ENCODE measurements at regions not wholly inside any gene's neighbourhood (a gene's known extent, or its start where the extent isn't known, plus 50 kb on each side); places are given as distances from the start of the nearest gene placed in this dataset.
A peak's percentile ranks its signal among the peaks of the same experiment; 100 is the strongest.

GRCh38 chr7:42476255-42476654 is 239.2 kb upstream of the GLI3 start:
- H3K36me3 ChIP-seq (ENCODE audit: control insufficient read depth in 5 of 5, insufficient read depth in 5 of 5, low read length in 5 of 5) = no peaks in the 10 kb centered on the region
- no peak overlapping the region for H3K27ac ChIP-seq (ENCODE audit: low read depth, low read length)
- H3K9me3 ChIP-seq (ENCODE audit: control insufficient read depth in 5 of 5, low read length in 5 of 5) = no peaks in the 10 kb centered on the region
- H3K9ac ChIP-seq (ENCODE audit: low read length in 5 of 5) = no peak overlapping the region
- no peak overlapping the region for H3K4me3 ChIP-seq (ENCODE audit: low read depth in 1 of 5, low read length in 5 of 5)
- H3K4me1 ChIP-seq (ENCODE audit: control insufficient read depth in 5 of 5, insufficient read depth in 5 of 5, low read length in 5 of 5) = no peaks in the 10 kb centered on the region
- H3K27me3 ChIP-seq (ENCODE audit: control insufficient read depth in 5 of 5, insufficient read depth in 4 of 5, low read length in 5 of 5) = no peaks in the 10 kb centered on the region

- Histone ChIP-seq H3K9ac (ENCODE audit: low read length in 5 of 5) (no peak overlapping the region), H3K36me3 (ENCODE audit: control insufficient read depth in 5 of 5, insufficient read depth in 5 of 5, low read length in 5 of 5) (no peaks in the 10 kb centered on the region), H3K9me3 (ENCODE audit: control insufficient read depth in 5 of 5, low read length in 5 of 5) (no peaks in the 10 kb centered on the region), H3K4me1 (ENCODE audit: control insufficient read depth in 5 of 5, insufficient read depth in 5 of 5, low read length in 5 of 5) (no peaks in the 10 kb centered on the region), H3K27me3 (ENCODE audit: control insufficient read depth in 5 of 5, insufficient read depth in 4 of 5, low read length in 5 of 5) (no peaks in the 10 kb centered on the region), H3K4me3 (ENCODE audit: low read depth in 1 of 5, low read length in 5 of 5) (no peak overlapping the region), H3K27ac (ENCODE audit: low read depth, low read length) (no peak overlapping the region)
Measured at GRCh38 chr7:42475082-42475481, 238.1 kb upstream of the GLI3 start.

GRCh38 chr7:42473099-42473498 is 236.1 kb upstream of the GLI3 start:
- Histone ChIP-seq H3K27ac (ENCODE audit: low read depth, low read length) (no peak overlapping the region), H3K4me1 (ENCODE audit: control insufficient read depth in 5 of 5, insufficient read depth in 5 of 5, low read length in 5 of 5) (no peaks in the 10 kb centered on the region), H3K9ac (ENCODE audit: low read length in 5 of 5) (no peak overlapping the region), H3K9me3 (ENCODE audit: control insufficient read depth in 5 of 5, low read length in 5 of 5) (no peaks in the 10 kb centered on the region), H3K4me3 (ENCODE audit: low read depth in 1 of 5, low read length in 5 of 5) (no peak overlapping the region), H3K27me3 (ENCODE audit: control insufficient read depth in 5 of 5, insufficient read depth in 4 of 5, low read length in 5 of 5) (peaks cover 0 to 2% (median 0%) of the 10 kb centered on the region in 5 donors), H3K36me3 (ENCODE audit: control insufficient read depth in 5 of 5, insufficient read depth in 5 of 5, low read length in 5 of 5) (no peaks in the 10 kb centered on the region)

- H3K36me3 ChIP-seq (ENCODE audit: control insufficient read depth in 5 of 5, insufficient read depth in 5 of 5, low read length in 5 of 5) = no peaks in the 10 kb centered on the region
- H3K9ac ChIP-seq (ENCODE audit: low read length in 5 of 5) = no peak overlapping the region
- H3K4me3 ChIP-seq (ENCODE audit: low read depth in 1 of 5, low read length in 5 of 5) = no peak overlapping the region
- no peaks in the 10 kb centered on the region for H3K9me3 ChIP-seq (ENCODE audit: control insufficient read depth in 5 of 5, low read length in 5 of 5)
- peaks cover 0 to 2% (median 0%) of the 10 kb centered on the region in 5 donors for H3K27me3 ChIP-seq (ENCODE audit: control insufficient read depth in 5 of 5, insufficient read depth in 4 of 5, low read length in 5 of 5)
- H3K4me1 ChIP-seq (ENCODE audit: control insufficient read depth in 5 of 5, insufficient read depth in 5 of 5, low read length in 5 of 5) = no peaks in the 10 kb centered on the region
- H3K27ac ChIP-seq (ENCODE audit: low read depth, low read length) = no peak overlapping the region
Measured at GRCh38 chr7:42471573-42472174, 234.7 kb upstream of the GLI3 start.

GRCh38 chr7:42469341-42469740 is 232.3 kb upstream of the GLI3 start:
- no peak overlapping the region for H3K4me3 ChIP-seq (ENCODE audit: low read depth in 1 of 5, low read length in 5 of 5)
- H3K4me1 ChIP-seq (ENCODE audit: control insufficient read depth in 5 of 5, insufficient read depth in 5 of 5, low read length in 5 of 5) = no peaks in the 10 kb centered on the region
- no peaks in the 10 kb centered on the region for H3K36me3 ChIP-seq (ENCODE audit: control insufficient read depth in 5 of 5, insufficient read depth in 5 of 5, low read length in 5 of 5)
- H3K9ac ChIP-seq (ENCODE audit: low read length in 5 of 5) = no peak overlapping the region
- H3K27ac ChIP-seq (ENCODE audit: low read depth, low read length) = no peak overlapping the region
- H3K27me3 ChIP-seq (ENCODE audit: control insufficient read depth in 5 of 5, insufficient read depth in 4 of 5, low read length in 5 of 5) = peaks cover 0 to 2% (median 0%) of the 10 kb centered on the region in 5 donors
- no peaks in the 10 kb centered on the region for H3K9me3 ChIP-seq (ENCODE audit: control insufficient read depth in 5 of 5, low read length in 5 of 5)

- peaks cover 0 to 2% (median 0%) of the 10 kb centered on the region in 5 donors for H3K27me3 ChIP-seq (ENCODE audit: control insufficient read depth in 5 of 5, insufficient read depth in 4 of 5, low read length in 5 of 5)
- no peak overlapping the region for H3K4me3 ChIP-seq (ENCODE audit: low read depth in 1 of 5, low read length in 5 of 5)
- no peaks in the 10 kb centered on the region for H3K4me1 ChIP-seq (ENCODE audit: control insufficient read depth in 5 of 5, insufficient read depth in 5 of 5, low read length in 5 of 5)
- H3K9me3 ChIP-seq (ENCODE audit: control insufficient read depth in 5 of 5, low read length in 5 of 5) = no peaks in the 10 kb centered on the region
- H3K27ac ChIP-seq (ENCODE audit: low read depth, low read length) = no peak overlapping the region
- H3K9ac ChIP-seq (ENCODE audit: low read length in 5 of 5) = no peak overlapping the region
- no peaks in the 10 kb centered on the region for H3K36me3 ChIP-seq (ENCODE audit: control insufficient read depth in 5 of 5, insufficient read depth in 5 of 5, low read length in 5 of 5)
Measured at GRCh38 chr7:42468471-42468870, 231.5 kb upstream of the GLI3 start.

GRCh38 chr7:42461537-42461936 is 224.5 kb upstream of the GLI3 start:
- Histone ChIP-seq H3K9me3 (ENCODE audit: control insufficient read depth in 5 of 5, low read length in 5 of 5) (no peaks in the 10 kb centered on the region), H3K27me3 (ENCODE audit: control insufficient read depth in 5 of 5, insufficient read depth in 4 of 5, low read length in 5 of 5) (no peaks in the 10 kb centered on the region), H3K27ac (ENCODE audit: low read depth, low read length) (no peak overlapping the region), H3K36me3 (ENCODE audit: control insufficient read depth in 5 of 5, insufficient read depth in 5 of 5, low read length in 5 of 5) (no peaks in the 10 kb centered on the region), H3K4me1 (ENCODE audit: control insufficient read depth in 5 of 5, insufficient read depth in 5 of 5, low read length in 5 of 5) (peaks cover 0 to 17% (median 17%) of the 10 kb centered on the region in 5 donors), H3K4me3 (ENCODE audit: low read depth in 1 of 5, low read length in 5 of 5) (no peak overlapping the region), H3K9ac (ENCODE audit: low read length in 5 of 5) (no peak overlapping the region)

- Histone ChIP-seq H3K36me3 (ENCODE audit: control insufficient read depth in 5 of 5, insufficient read depth in 5 of 5, low read length in 5 of 5) (no peaks in the 10 kb centered on the region), H3K9me3 (ENCODE audit: control insufficient read depth in 5 of 5, low read length in 5 of 5) (no peaks in the 10 kb centered on the region), H3K27me3 (ENCODE audit: control insufficient read depth in 5 of 5, insufficient read depth in 4 of 5, low read length in 5 of 5) (no peaks in the 10 kb centered on the region), H3K9ac (ENCODE audit: low read length in 5 of 5) (no peak overlapping the region), H3K27ac (ENCODE audit: low read depth, low read length) (no peak overlapping the region), H3K4me3 (ENCODE audit: low read depth in 1 of 5, low read length in 5 of 5) (no peak overlapping the region), H3K4me1 (ENCODE audit: control insufficient read depth in 5 of 5, insufficient read depth in 5 of 5, low read length in 5 of 5) (peaks cover 0 to 23% (median 23%) of the 10 kb centered on the region in 5 donors)
Measured at GRCh38 chr7:42460933-42461332, 223.9 kb upstream of the GLI3 start.

GRCh38 chr7:42460148-42460547 is 223.1 kb upstream of the GLI3 start:
- Histone ChIP-seq H3K4me3 (ENCODE audit: low read depth in 1 of 5, low read length in 5 of 5) (no peak overlapping the region), H3K27ac (ENCODE audit: low read depth, low read length) (no peak overlapping the region), H3K9ac (ENCODE audit: low read length in 5 of 5) (no peak overlapping the region), H3K4me1 (ENCODE audit: control insufficient read depth in 5 of 5, insufficient read depth in 5 of 5, low read length in 5 of 5) (peaks cover 0 to 26% (median 25%) of the 10 kb centered on the region in 5 donors), H3K27me3 (ENCODE audit: control insufficient read depth in 5 of 5, insufficient read depth in 4 of 5, low read length in 5 of 5) (no peaks in the 10 kb centered on the region), H3K36me3 (ENCODE audit: control insufficient read depth in 5 of 5, insufficient read depth in 5 of 5, low read length in 5 of 5) (no peaks in the 10 kb centered on the region), H3K9me3 (ENCODE audit: control insufficient read depth in 5 of 5, low read length in 5 of 5) (no peaks in the 10 kb centered on the region)

GRCh38 chr7:42457663-42458062 is 220.7 kb upstream of the GLI3 start:
- H3K4me1 ChIP-seq (ENCODE audit: control insufficient read depth in 5 of 5, insufficient read depth in 5 of 5, low read length in 5 of 5) = peaks cover 0 to 35% (median 25%) of the 10 kb centered on the region in 5 donors
- H3K9me3 ChIP-seq (ENCODE audit: control insufficient read depth in 5 of 5, low read length in 5 of 5) = no peaks in the 10 kb centered on the region
- H3K9ac ChIP-seq (ENCODE audit: low read length in 5 of 5) = no peak overlapping the region
- no peaks in the 10 kb centered on the region for H3K36me3 ChIP-seq (ENCODE audit: control insufficient read depth in 5 of 5, insufficient read depth in 5 of 5, low read length in 5 of 5)
- no peaks in the 10 kb centered on the region for H3K27me3 ChIP-seq (ENCODE audit: control insufficient read depth in 5 of 5, insufficient read depth in 4 of 5, low read length in 5 of 5)
- H3K4me3 ChIP-seq (ENCODE audit: low read depth in 1 of 5, low read length in 5 of 5) = no peak overlapping the region
- H3K27ac ChIP-seq (ENCODE audit: low read depth, low read length) = peak overlapping the region; percentile 55
